Smooth muscle cell (in vitro differentiated cells): ENCODE measurements at regions not wholly inside any gene's neighbourhood (a gene's known extent, or its start where the extent isn't known, plus 50 kb on each side); places are given as distances from the start of the nearest gene placed in this dataset.
A peak's percentile ranks its signal among the peaks of the same experiment; 100 is the strongest.

Experiments used
- DNase-seq: peaks from one replicate; lab custom pipeline; 2025; ENCODE audit not compliant: unreplicated experiment; lab: John Stamatoyannopoulos, UW
- H2AFZ ChIP-seq: fragments of 200-600 bp; sonication (generic); 2 replicates; pipeline ENCODE4 v1.6.0; 2016; ENCODE audit warnings: antibody characterized with exemption, low read depth, mild to moderate bottlenecking
- H3F3A ChIP-seq: fragments of 200-600 bp; sonication (generic); 2 replicates; pipeline ENCODE4 v1.6.0; 2017; ENCODE audit warnings: antibody characterized with exemption, low read depth
- H3K27ac ChIP-seq: fragments of 200-600 bp; sonication (generic); 2 replicates; pipeline ENCODE4 v1.5.1; 2016; ENCODE audit warnings: low read depth, mild to moderate bottlenecking
- H3K27me3 ChIP-seq: fragments of 200-600 bp; sonication (generic); 2 replicates; pipeline ENCODE4 v1.6.1; 2016; ENCODE audit warnings: low read depth, mild to moderate bottlenecking
- H3K36me3 ChIP-seq: fragments of 200-600 bp; sonication (generic); 2 replicates; pipeline ENCODE4 v1.5.1; 2016; ENCODE audit warnings: low read depth
- H3K4me1 ChIP-seq: fragments of 200-600 bp; sonication (generic); 2 replicates; pipeline ENCODE4 v1.5.1; 2016; ENCODE audit warnings: low read depth
- H3K4me2 ChIP-seq: fragments of 200-600 bp; sonication (generic); 2 replicates; pipeline ENCODE4 v1.6.0; 2016; ENCODE audit warnings: mild to moderate bottlenecking
- H3K4me3 ChIP-seq: fragments of 200-600 bp; sonication (generic); 2 replicates; pipeline ENCODE4 v1.5.1; 2016; ENCODE audit warnings: mild to moderate bottlenecking
- H3K79me2 ChIP-seq: fragments of 200-600 bp; sonication (generic); 2 replicates; pipeline ENCODE4 v1.6.0; 2016; ENCODE audit warnings: low read depth, mild to moderate bottlenecking
- H3K9ac ChIP-seq: fragments of 200-600 bp; sonication (generic); 2 replicates; pipeline ENCODE4 v1.6.0; 2016; ENCODE audit warnings: low read depth
- H3K9me3 ChIP-seq: fragments of 200-600 bp; sonication (generic); replicated peaks from 2 replicates; pipeline ENCODE4 v1.5.1; 2016; ENCODE audit warnings: low read depth
- H4K20me1 ChIP-seq: fragments of 200-600 bp; sonication (generic); 2 replicates; pipeline ENCODE4 v1.6.0; 2016; ENCODE audit warnings: low read depth
- CTCF ChIP-seq: fragments of 200-600 bp; sonication (generic); IDR thresholded peaks from 2 replicates; pipeline ENCODE4 v1.5.1; 2017; ENCODE audit warnings: borderline replicate concordance, mild to moderate bottlenecking, antibody characterized with exemption; ENCODE audit not compliant: insufficient read depth, poor library complexity, severe bottlenecking
- WGBS: methylation state at CpG from one replicate; pipeline ENCODE4 v1.1.7; 2016; ENCODE audit warnings: low lambda C conversion rate; 5-methylcytosine and 5-hydroxymethylcytosine counted together

GRCh38 chr5:2999926-3000325, 248.4 kb upstream of the IRX2 start:
- TF ChIP-seq CTCF = no peak
- no peaks in the 10 kb centered on the region for H3F3A ChIP-seq
- H3K27ac ChIP-seq = no peak overlapping the region
- H3K9ac ChIP-seq = no peak overlapping the region
- H3K9me3 ChIP-seq = no peaks in the 10 kb centered on the region
- no peak overlapping the region for H3K4me3 ChIP-seq
- no peaks in the 10 kb centered on the region for H3K27me3 ChIP-seq
- no peak for DNase-seq
- no peak overlapping the region for H2AFZ ChIP-seq
- H3K4me1 ChIP-seq = peaks cover 6% of the 10 kb centered on the region
- H4K20me1 ChIP-seq = no peaks in the 10 kb centered on the region
- no peaks in the 10 kb centered on the region for H3K36me3 ChIP-seq
- H3K4me2 ChIP-seq = no peak overlapping the region
- WGBS = 88% methylated on average over 11 of the region's 11 CpGs
- no peaks in the 10 kb centered on the region for H3K79me2 ChIP-seq

- Histone ChIP-seq H3K4me3 (no peak overlapping the region), H2AFZ (no peak overlapping the region), H3K36me3 (no peaks in the 10 kb centered on the region), H4K20me1 (no peaks in the 10 kb centered on the region), H3K4me2 (no peak overlapping the region), H3F3A (no peaks in the 10 kb centered on the region), H3K9ac (no peak overlapping the region), H3K4me1 (peaks cover 6% of the 10 kb centered on the region), H3K27ac (no peak overlapping the region), H3K27me3 (no peaks in the 10 kb centered on the region), H3K9me3 (no peaks in the 10 kb centered on the region), H3K79me2 (no peaks in the 10 kb centered on the region)
- TF ChIP-seq CTCF = no peak
- no peak for DNase-seq
- 91% methylated on average over 8 of the region's 8 CpGs for WGBS
Observed at GRCh38 chr5:2998106-2998505, 246.6 kb upstream of the IRX2 start.

- Histone ChIP-seq H3K4me1 (peaks cover 6% of the 10 kb centered on the region), H2AFZ (peak overlapping the region; percentile 0), H3K9me3 (no peaks in the 10 kb centered on the region), H3K79me2 (no peaks in the 10 kb centered on the region), H3F3A (no peaks in the 10 kb centered on the region), H3K36me3 (no peaks in the 10 kb centered on the region), H3K27ac (no peak overlapping the region), H3K4me3 (no peak overlapping the region), H3K4me2 (no peak overlapping the region), H3K9ac (no peak overlapping the region), H3K27me3 (no peaks in the 10 kb centered on the region), H4K20me1 (no peaks in the 10 kb centered on the region)
- no peak for TF ChIP-seq CTCF
- DNase-seq = no peak
- WGBS = 75% methylated on average over 4 of the region's 4 CpGs
Observed at GRCh38 chr5:2997179-2997578, 245.7 kb upstream of the IRX2 start.

GRCh38 chr5:2996687-2997086, 245.2 kb upstream of the IRX2 start:
- no peaks in the 10 kb centered on the region for H3F3A ChIP-seq
- peak overlapping the region; percentile 0 for H2AFZ ChIP-seq
- H3K4me1 ChIP-seq = peaks cover 6% of the 10 kb centered on the region
- H3K79me2 ChIP-seq = no peaks in the 10 kb centered on the region
- H3K4me2 ChIP-seq = no peak overlapping the region
- no peak overlapping the region for H3K9ac ChIP-seq
- H3K36me3 ChIP-seq = no peaks in the 10 kb centered on the region
- no peaks in the 10 kb centered on the region for H4K20me1 ChIP-seq
- H3K27ac ChIP-seq = peak overlapping the region; percentile 38
- H3K4me3 ChIP-seq = no peak overlapping the region
- no peaks in the 10 kb centered on the region for H3K27me3 ChIP-seq
- WGBS = 88% methylated on average over 9 of the region's 9 CpGs
- no peak for TF ChIP-seq CTCF
- H3K9me3 ChIP-seq = no peaks in the 10 kb centered on the region
- no peak for DNase-seq
